IgD-negative memory B cell (primary cell): ENCODE measurements at regions not wholly inside any gene's neighbourhood (a gene's known extent, or its start where the extent isn't known, plus 50 kb on each side); places are given as distances from the start of the nearest gene placed in this dataset.
"Not testable (repeated sequence)": the region's sequence is repeated elsewhere in the genome, so short reads cannot be mapped to it uniquely, and the experiment has no call there.

Experiments
- H3K27ac Mint-ChIP-seq, 3 donors: one replicate each; pipeline ENCODE4 v1.8.0; 2020 to 2022; ENCODE audit warnings: mild to moderate bottlenecking in 3 of 3, mixed read lengths in 3 of 3, moderate library complexity in 1 of 3
- H3K27me3 Mint-ChIP-seq: one replicate; pipeline ENCODE4 v1.8.0; 2021; ENCODE audit warnings: mixed read lengths
- H3K36me3 Mint-ChIP-seq: one replicate; pipeline ENCODE4 v1.8.0; 2020; ENCODE audit warnings: mild to moderate bottlenecking, mixed read lengths
- H3K4me1 Mint-ChIP-seq, 3 donors: one replicate each; pipeline ENCODE4 v1.8.0; 2020 to 2022; ENCODE audit warnings: mixed read lengths in 3 of 3, mild to moderate bottlenecking in 1 of 3
- H3K4me3 Mint-ChIP-seq, 4 donors: one replicate each; pipeline ENCODE4 v1.8.0; 2020 to 2022; ENCODE audit warnings: mild to moderate bottlenecking in 4 of 4, mixed read lengths in 4 of 4, moderate library complexity in 3 of 4
- H3K9me3 Mint-ChIP-seq, 3 donors: one replicate each; pipeline ENCODE4 v1.8.0; 2020 to 2021; ENCODE audit warnings: mixed read lengths in 3 of 3, mild to moderate bottlenecking in 1 of 3

DNA sequence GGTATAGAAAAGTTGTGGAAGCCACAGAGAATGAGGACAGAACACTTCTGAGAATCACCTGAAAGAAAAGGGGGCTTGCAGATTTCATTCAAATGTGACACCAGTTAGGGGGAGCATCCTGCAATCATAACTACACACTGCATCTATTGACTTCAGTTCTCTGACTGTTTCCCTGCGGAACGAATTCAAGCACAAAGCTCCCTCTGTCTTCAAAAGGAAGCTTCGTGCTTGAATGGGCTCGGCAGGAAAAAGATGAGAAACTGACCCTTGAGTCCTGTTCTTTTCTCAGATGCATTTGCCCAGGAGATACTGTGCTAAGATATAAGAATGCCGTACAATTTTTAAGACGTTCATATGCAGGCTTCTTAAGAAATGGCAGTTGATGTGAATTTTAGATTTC, 2000.4 kb upstream of the RAG2 start:
- Mint-ChIP-seq H3K36me3 (no peaks in the 10 kb centered on the region), H3K27me3 (no peaks in the 10 kb centered on the region)

DNA sequence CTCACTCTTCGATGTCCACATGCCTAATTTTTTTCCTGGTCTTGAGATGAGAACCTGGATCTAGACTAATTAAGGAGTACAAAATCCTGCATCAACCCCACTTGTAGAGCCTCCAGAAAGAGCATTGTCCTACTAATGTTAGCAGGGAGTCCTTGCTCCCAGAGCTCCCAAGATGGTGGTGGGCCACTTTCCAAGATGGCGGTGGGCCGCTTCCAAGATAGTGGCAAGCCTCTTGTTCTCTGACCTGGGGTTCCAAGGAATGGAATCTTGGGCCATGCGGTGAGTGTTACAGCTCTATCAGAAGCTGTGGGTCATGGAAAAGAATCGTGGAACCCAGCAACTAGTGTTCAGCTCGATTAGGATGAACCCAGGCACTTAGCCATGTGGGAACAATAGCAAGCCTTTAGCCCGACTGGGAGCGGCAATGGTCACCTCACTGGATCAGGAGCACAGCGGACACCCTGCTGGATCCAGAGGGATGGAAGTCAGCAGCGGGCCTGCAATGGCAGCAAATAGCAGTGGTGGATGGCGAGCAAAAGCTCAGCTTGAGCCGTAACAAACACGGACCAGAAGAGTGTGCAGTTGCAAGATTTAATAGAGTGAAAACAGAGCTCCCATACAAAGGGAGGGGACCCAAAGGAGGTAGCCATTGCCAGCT, 1997.5 kb upstream of the RAG2 start:
- not testable (repeated sequence) for H3K27ac Mint-ChIP-seq, H3K36me3 Mint-ChIP-seq, H3K27me3 Mint-ChIP-seq, H3K9me3 Mint-ChIP-seq, H3K4me1 Mint-ChIP-seq, H3K4me3 Mint-ChIP-seq

More for the DNA sequence above, 2000.4 kb upstream of the RAG2 start:
- Mint-ChIP-seq H3K4me3 (no peak overlapping the region), H3K9me3 (no peaks in the 10 kb centered on the region), H3K4me1 (peaks cover 0 to 1% (median 0%) of the 10 kb centered on the region in 3 donors), H3K27ac (no peak overlapping the region)

DNA sequence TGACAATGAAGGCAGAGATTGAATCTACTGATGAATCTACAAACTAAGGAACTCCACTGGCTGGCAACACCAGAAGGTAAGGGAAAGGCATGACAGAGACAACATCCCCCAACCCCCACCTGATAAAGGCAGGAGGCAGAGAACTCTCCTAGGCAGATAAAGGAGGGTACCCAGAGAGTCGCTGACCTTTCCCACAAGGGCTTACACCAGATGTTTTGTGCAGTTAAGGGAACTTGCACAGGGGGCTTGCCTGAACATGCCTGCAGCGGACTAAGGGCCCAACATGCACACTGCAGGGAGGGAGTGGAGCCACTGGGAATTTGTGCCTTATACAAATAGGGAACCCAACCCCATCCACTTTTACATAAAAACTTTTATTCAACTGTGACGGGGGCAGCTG, 1996.9 kb upstream of the RAG2 start:
- Mint-ChIP-seq H3K36me3 (no peaks in the 10 kb centered on the region), H3K9me3 (no peaks in the 10 kb centered on the region), H3K4me1 (no peaks in the 10 kb centered on the region), H3K27me3 (no peaks in the 10 kb centered on the region), H3K27ac (no peak overlapping the region), H3K4me3 (no peak overlapping the region)

DNA sequence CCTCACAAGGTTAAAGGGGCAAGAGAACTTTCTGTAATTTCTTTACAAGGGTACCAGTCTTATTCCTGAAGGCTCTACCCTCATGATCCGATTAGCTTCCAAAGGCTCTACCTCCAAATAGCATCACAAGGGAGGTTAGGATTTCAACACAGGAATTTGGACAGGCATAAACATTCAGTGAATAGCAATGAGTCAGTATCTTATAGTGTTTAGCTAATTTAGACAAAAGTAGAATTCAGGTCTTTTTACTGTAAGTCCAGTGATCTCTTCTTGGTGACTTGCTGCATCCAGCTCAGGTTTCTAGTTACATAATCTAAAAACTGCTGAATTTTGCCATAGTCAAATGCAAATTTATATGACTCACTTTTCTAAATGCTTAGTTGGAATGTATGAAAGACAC, 1995.6 kb upstream of the RAG2 start:
- no peaks in the 10 kb centered on the region for H3K27me3 Mint-ChIP-seq
- H3K36me3 Mint-ChIP-seq, result no peaks in the 10 kb centered on the region
- H3K4me1 Mint-ChIP-seq, result no peaks in the 10 kb centered on the region
- H3K4me3 Mint-ChIP-seq, result no peak overlapping the region
- no peaks in the 10 kb centered on the region for H3K9me3 Mint-ChIP-seq
- no peak overlapping the region for H3K27ac Mint-ChIP-seq

DNA sequence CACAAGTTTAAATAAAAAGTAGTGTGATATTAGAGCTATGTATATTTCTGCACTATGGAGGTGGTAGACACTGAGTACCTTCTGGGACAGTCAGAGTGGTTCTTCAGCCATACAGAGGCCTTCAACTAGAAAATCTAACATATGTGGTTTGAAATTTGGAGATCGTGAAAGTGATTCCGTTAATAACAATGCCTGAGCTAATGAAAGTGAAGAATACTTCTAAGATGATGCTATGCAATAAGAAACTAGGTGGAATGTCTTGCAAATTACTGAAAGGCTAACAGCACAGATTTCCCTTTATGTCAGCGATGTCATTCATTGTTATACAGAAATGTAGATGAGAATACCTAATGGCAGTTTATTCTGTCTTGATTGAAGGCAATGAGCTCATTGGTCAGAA, 1984.7 kb upstream of the RAG2 start:
- no peaks in the 10 kb centered on the region for H3K27me3 Mint-ChIP-seq
- no peak overlapping the region for H3K4me3 Mint-ChIP-seq
- H3K27ac Mint-ChIP-seq, result no peak overlapping the region
- H3K9me3 Mint-ChIP-seq, result peaks cover 8 to 10% (median 10%) of the 10 kb centered on the region in 3 donors
- H3K36me3 Mint-ChIP-seq, result no peaks in the 10 kb centered on the region
- peaks cover 0 to 1% (median 0%) of the 10 kb centered on the region in 3 donors for H3K4me1 Mint-ChIP-seq

DNA sequence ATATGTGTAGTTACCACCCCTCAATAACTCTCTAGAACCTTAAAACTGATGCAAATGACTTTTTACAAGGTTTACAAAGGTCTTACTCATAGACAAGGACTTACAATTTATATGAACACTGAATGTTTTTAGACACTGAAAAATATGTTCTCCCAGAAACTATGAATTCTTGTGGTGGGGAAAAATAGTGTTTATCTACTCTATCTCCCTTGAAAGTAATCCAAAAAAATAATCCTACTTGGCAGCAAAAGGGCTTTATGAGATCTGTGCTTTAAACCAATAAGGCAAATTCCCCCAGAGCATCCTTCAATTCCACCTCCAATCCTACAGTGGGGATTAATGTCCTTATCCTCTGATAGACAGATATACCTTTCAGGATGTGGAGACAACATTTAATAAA, 1984.1 kb upstream of the RAG2 start:
- H3K36me3 Mint-ChIP-seq, result no peaks in the 10 kb centered on the region
- H3K27ac Mint-ChIP-seq, result no peak overlapping the region
- H3K4me3 Mint-ChIP-seq, result no peak overlapping the region
- peaks cover 0 to 1% (median 0%) of the 10 kb centered on the region in 3 donors for H3K4me1 Mint-ChIP-seq
- peaks cover 9 to 16% (median 11%) of the 10 kb centered on the region in 3 donors for H3K9me3 Mint-ChIP-seq
- no peaks in the 10 kb centered on the region for H3K27me3 Mint-ChIP-seq

DNA sequence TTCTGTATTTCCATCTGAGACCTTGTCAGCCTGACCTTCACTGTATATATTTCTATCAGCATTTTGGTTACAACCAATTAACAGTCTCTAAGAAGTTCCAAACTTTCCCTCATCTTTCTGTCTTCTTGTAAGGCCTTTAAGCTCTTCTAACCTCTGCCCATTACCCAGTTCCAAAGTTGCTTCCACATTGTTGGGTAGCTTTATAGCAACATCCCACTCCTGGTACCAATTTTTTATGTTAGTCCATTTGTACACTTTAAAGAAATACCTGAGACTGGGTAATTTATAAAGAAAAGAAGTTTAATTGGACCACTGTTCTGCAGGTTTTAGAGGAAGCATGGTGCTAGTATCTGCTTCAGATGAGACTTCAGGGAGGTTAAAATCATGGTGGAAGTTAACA, 1979.7 kb upstream of the RAG2 start:
- Mint-ChIP-seq H3K4me1 (no peaks in the 10 kb centered on the region), H3K27ac (no peak overlapping the region), H3K27me3 (no peaks in the 10 kb centered on the region), H3K4me3 (no peak overlapping the region), H3K9me3 (peaks cover 14 to 24% (median 16%) of the 10 kb centered on the region in 3 donors), H3K36me3 (no peaks in the 10 kb centered on the region)

DNA sequence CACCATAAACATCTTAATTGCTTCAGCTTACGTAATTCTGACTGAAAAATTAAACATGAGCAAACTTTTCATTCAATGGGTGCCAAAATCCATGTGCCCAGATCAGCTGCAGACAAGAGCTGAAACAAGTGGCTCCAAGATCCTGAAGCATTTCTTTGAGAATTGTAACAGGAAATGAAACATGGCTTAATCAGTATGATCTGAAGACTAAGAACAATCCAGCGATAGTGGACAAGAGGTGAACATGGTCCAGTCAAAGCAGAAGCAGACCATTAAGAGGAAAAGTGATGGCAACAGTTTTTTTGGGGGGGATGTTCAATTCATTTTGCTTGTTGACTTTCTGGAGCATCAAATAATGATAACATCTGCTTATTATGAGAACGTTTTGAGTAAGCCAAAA, 1964.5 kb upstream of the RAG2 start:
- Mint-ChIP-seq H3K36me3 (no peaks in the 10 kb centered on the region), H3K4me1 (peaks cover 0 to 3% (median 0%) of the 10 kb centered on the region in 3 donors), H3K9me3 (peaks cover 0 to 8% (median 2%) of the 10 kb centered on the region in 3 donors), H3K4me3 (no peak overlapping the region), H3K27ac (no peak overlapping the region), H3K27me3 (no peaks in the 10 kb centered on the region)

DNA sequence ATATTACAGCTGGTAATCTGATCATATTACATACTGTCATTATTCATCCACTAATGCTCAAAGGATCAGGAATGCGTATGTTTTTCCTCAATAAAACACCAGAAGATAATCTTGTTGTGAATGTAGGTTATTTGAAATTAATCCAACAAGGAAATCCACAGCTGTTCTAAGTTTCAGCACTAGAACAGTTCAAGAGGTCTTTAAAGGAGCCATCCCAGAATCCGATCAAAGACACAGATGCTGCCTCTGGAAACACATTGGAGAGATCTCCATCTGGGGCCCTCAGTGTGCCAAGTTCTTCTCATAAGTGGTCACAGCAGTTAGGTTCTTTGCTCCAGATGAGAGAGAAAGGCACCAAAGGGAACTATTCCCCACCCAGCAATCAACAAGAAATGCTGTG, 1955.1 kb upstream of the RAG2 start:
- Mint-ChIP-seq H3K4me1 (no peaks in the 10 kb centered on the region), H3K9me3 (peaks cover 0 to 3% (median 1%) of the 10 kb centered on the region in 3 donors), H3K27me3 (no peaks in the 10 kb centered on the region), H3K27ac (no peak overlapping the region), H3K4me3 (no peak overlapping the region), H3K36me3 (no peaks in the 10 kb centered on the region)

DNA sequence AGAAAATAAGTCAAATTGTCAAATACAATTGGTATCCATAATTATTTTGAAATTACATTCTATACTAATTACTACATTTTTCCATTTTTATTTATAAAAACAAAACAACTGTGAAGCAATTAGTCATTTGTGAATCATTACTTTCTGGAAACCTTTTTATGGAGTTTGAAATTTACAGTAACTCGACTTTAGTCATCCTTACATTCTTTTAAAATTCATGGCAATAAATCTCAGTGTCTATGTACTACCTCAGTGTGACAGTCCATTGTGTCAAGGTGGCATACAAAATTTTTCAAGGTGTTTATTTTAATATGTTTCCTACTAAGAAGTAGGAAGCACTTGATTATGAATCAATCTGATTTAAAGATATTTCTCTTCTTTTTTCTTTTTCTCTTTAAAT, 1949.4 kb upstream of the RAG2 start:
- Mint-ChIP-seq H3K36me3 (no peaks in the 10 kb centered on the region), H3K9me3 (peaks cover 0 to 11% (median 3%) of the 10 kb centered on the region in 3 donors), H3K4me1 (no peaks in the 10 kb centered on the region), H3K27ac (no peak overlapping the region), H3K27me3 (no peaks in the 10 kb centered on the region), H3K4me3 (no peak overlapping the region)

DNA sequence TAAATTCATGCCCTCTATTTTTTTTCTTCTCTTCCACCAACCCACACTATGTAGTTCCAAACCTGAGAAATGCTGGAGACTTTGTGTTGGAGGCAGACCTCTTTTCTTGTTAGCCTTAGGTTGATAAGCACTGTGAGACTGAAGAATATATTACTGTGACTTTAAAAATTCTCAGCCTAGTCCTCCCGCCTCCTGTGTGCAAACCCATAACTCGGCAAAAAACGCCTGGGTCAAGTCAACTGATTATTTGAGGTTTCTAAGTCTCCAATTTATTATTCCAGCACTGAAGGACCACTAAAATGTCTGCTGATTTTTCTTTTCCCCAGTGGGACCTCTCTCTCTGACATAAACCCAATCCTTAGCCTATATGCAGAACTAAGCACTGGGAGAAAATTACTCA, 1946.0 kb upstream of the RAG2 start:
- peaks cover 0 to 15% (median 3%) of the 10 kb centered on the region in 3 donors for H3K9me3 Mint-ChIP-seq
- no peaks in the 10 kb centered on the region for H3K4me1 Mint-ChIP-seq
- no peak overlapping the region for H3K4me3 Mint-ChIP-seq
- H3K27me3 Mint-ChIP-seq, result no peaks in the 10 kb centered on the region
- H3K36me3 Mint-ChIP-seq, result no peaks in the 10 kb centered on the region
- H3K27ac Mint-ChIP-seq, result no peak overlapping the region

DNA sequence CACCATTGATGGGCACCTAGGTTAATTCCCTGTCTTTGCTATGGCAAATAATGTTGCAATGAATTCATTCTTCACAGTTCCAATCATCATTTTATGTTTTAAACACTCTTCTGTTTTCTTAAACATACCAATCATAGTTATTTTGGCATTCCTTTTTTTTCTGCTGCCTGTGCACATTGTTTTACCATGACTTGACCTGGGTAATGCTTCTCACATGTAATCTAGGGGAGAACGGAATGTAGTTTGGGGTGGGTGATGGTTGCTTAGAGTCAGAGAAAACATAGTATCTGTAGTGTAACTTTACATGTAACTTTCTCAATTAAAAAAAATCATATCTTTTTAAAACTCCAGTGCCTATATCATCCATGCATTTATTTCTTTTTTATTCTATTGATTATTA, 1945.3 kb upstream of the RAG2 start:
- Mint-ChIP-seq H3K27ac (no peak overlapping the region), H3K27me3 (no peaks in the 10 kb centered on the region), H3K36me3 (no peaks in the 10 kb centered on the region), H3K4me1 (no peaks in the 10 kb centered on the region), H3K4me3 (no peak overlapping the region), H3K9me3 (peaks cover 0 to 15% (median 2%) of the 10 kb centered on the region in 3 donors)

DNA sequence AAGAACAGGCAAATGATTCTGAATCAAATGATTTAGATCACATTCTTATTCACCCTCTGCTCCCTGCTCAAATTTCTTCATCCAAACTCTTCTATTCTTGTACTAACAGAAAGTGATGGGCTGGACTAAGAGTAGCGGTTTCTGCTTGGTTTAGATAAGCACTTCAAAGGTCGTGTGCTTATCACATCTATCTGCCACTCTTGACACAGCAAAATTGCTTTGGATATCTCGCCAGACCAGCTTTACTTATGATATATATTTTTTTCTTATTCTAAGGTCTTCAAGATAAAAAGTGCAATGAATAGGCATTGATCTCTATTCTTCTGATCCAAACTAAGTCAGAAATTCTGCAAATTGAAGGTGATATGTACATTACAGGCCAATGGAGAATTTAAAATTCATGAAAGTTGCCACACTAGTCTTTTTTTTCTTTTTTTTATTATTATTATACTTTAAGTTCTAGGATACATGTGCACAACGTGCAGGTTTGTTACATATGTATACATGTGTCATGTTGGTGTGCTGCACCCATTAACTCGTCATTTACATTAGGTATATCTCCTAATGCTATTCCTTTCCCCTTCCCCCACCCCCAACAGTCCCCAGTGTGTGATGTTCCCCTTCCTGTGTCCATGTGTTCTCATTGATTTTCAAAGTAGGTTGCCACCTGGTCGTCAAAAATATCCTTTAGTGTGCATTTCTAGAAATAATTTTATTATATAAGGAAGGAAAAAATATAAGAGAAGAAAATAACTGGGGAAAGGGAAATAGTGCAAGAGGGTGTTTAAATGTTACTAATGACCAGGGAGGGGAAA, 1941.0 kb upstream of the RAG2 start:
- Mint-ChIP-seq H3K36me3 (no peaks in the 10 kb centered on the region), H3K9me3 (peaks cover 0 to 16% (median 3%) of the 10 kb centered on the region in 3 donors), H3K27me3 (no peaks in the 10 kb centered on the region), H3K27ac (no peak overlapping the region), H3K4me1 (no peaks in the 10 kb centered on the region), H3K4me3 (no peak overlapping the region)

DNA sequence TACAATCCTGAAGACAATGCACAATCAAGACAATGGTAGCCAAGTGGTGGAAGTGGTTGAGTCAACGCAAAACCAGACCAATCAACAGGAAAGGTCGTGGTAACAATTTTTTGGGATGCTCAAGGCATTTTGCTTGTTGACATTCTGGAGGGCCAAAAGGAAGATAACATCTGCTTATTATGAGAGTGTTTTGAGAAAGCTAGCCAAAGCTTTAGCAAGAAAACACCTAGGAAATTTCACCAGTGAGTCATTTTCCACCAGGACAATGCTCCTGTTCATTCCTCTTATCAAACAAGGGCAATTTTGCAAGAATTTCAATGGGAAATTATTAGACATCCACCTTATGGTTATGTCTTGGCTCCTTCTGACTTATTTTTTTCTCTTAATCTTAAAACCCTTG, 1932.2 kb upstream of the RAG2 start:
- peaks cover 2 to 18% (median 5%) of the 10 kb centered on the region in 3 donors for H3K9me3 Mint-ChIP-seq
- no peaks in the 10 kb centered on the region for H3K4me1 Mint-ChIP-seq
- no peaks in the 10 kb centered on the region for H3K27me3 Mint-ChIP-seq
- no peak overlapping the region for H3K27ac Mint-ChIP-seq
- no peak overlapping the region for H3K4me3 Mint-ChIP-seq
- H3K36me3 Mint-ChIP-seq, result no peaks in the 10 kb centered on the region

DNA sequence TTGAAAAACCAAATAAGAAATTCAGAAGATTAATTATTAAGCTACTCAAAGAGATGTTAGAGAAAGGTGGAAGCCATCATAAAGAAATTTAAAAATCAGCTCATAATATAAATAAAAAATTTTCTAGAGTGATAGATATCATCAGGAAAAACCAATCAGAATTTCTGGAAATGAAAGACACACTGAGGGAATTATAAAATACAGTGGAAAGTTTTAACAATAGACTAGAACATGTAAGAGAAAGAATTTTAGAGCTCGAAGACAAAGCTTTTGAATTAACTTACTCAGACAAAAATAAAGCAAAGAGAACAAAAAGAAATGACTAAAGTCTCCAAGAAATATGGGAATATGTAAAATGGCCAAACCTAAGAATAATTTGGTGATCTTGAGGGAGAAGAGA, 1926.9 kb upstream of the RAG2 start:
- Mint-ChIP-seq H3K4me3 (no peak overlapping the region), H3K27me3 (no peaks in the 10 kb centered on the region), H3K36me3 (no peaks in the 10 kb centered on the region), H3K4me1 (no peaks in the 10 kb centered on the region), H3K27ac (no peak overlapping the region), H3K9me3 (peaks cover 5 to 20% (median 5%) of the 10 kb centered on the region in 3 donors)

DNA sequence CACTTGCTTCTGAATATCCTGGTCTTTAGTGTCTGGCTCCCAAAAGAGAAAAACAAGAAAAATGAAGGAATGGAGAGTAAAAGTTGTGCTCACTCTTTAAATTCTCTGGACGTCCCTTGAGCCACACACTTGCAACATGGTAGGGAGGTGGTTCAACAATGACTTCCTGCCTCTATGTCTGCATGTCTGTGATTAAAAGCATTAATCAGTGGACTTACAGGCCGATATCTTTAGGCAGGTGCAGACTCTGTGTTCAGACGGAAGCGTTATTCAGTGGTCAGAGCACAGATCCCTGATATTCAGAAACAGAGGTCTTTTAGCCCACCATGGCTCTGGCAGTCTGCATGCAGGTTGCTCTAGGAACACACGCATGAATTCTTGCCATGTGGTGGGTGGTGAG, 1920.0 kb upstream of the RAG2 start:
- Mint-ChIP-seq H3K4me1 (no peaks in the 10 kb centered on the region), H3K27ac (no peak overlapping the region), H3K9me3 (peaks cover 0 to 7% (median 2%) of the 10 kb centered on the region in 3 donors), H3K27me3 (no peaks in the 10 kb centered on the region), H3K4me3 (no peak overlapping the region), H3K36me3 (no peaks in the 10 kb centered on the region)
